Nephron (organoid): ENCODE measurements at regions not wholly inside any gene's neighbourhood (a gene's known extent, or its start where the extent isn't known, plus 50 kb on each side); places are given as distances from the start of the nearest gene placed in this dataset.

Experiments used
- H3K27ac Mint-ChIP-seq, 3 experiments: 2 replicates each; pipeline ENCODE4 v1.8.0; 2020; ENCODE audit warnings: mixed read lengths in 3 of 3, mild to moderate bottlenecking in 2 of 3, moderate library complexity in 1 of 3
- H3K27me3 Mint-ChIP-seq: 2 replicates; pipeline ENCODE4 v1.8.0; 2021; ENCODE audit warnings: low read depth, mild to moderate bottlenecking, moderate library complexity, mixed read lengths
- H3K36me3 Mint-ChIP-seq: 2 replicates; pipeline ENCODE4 v1.8.0; 2020; ENCODE audit warnings: low read depth, mixed read lengths
- H3K4me1 Mint-ChIP-seq: 2 replicates; pipeline ENCODE4 v1.8.0; 2020; ENCODE audit warnings: mixed read lengths
- H3K4me3 Mint-ChIP-seq, 3 experiments: 2 replicates each; pipeline ENCODE4 v1.8.0; 2020; ENCODE audit warnings: mild to moderate bottlenecking in 3 of 3, mixed read lengths in 3 of 3, moderate library complexity in 2 of 3
- H3K9me3 Mint-ChIP-seq: 2 replicates; pipeline ENCODE4 v1.8.0; 2020; ENCODE audit warnings: mixed read lengths
- CTCF ChIP-seq, 3 experiments: fragments of 200-600 bp; sonication (generic); IDR thresholded peaks; one replicate each; pipeline ENCODE4 v1.5.0; 2021; ENCODE audit warnings: antibody characterized with exemption in 3 of 3; ENCODE audit not compliant: unreplicated experiment in 3 of 3

- no peak overlapping the region for H3K27ac Mint-ChIP-seq
- H3K4me3 Mint-ChIP-seq: no peak overlapping the region
- no peaks in the 10 kb centered on the region for H3K4me1 Mint-ChIP-seq
- H3K36me3 Mint-ChIP-seq: no peaks in the 10 kb centered on the region
- peaks cover 5% of the 10 kb centered on the region for H3K9me3 Mint-ChIP-seq
- no peaks in the 10 kb centered on the region for H3K27me3 Mint-ChIP-seq
- no peak for TF ChIP-seq CTCF (IDR thresholded peaks at IDR 0.05; ENCODE audit: unreplicated experiment in 3 of 3)
Measured at GRCh38 chr9:99582814-99583213, 238.9 kb upstream of the NR4A3 start.

- Mint-ChIP-seq H3K4me3 (no peak overlapping the region), H3K9me3 (peaks cover 4% of the 10 kb centered on the region), H3K4me1 (no peaks in the 10 kb centered on the region), H3K36me3 (no peaks in the 10 kb centered on the region), H3K27me3 (no peaks in the 10 kb centered on the region), H3K27ac (no peak overlapping the region)
- TF ChIP-seq CTCF (IDR thresholded peaks at IDR 0.05; ENCODE audit: unreplicated experiment in 3 of 3): no peak
Measured at GRCh38 chr9:99588299-99588698, 233.4 kb upstream of the NR4A3 start.

- no peak for TF ChIP-seq CTCF (IDR thresholded peaks at IDR 0.05; ENCODE audit: unreplicated experiment in 3 of 3)
- H3K9me3 Mint-ChIP-seq: no peaks in the 10 kb centered on the region
- no peaks in the 10 kb centered on the region for H3K4me1 Mint-ChIP-seq
- no peak overlapping the region for H3K27ac Mint-ChIP-seq
- H3K4me3 Mint-ChIP-seq: no peak overlapping the region
- no peaks in the 10 kb centered on the region for H3K27me3 Mint-ChIP-seq
- H3K36me3 Mint-ChIP-seq: no peaks in the 10 kb centered on the region
Measured at GRCh38 chr9:99588747-99589146, 232.9 kb upstream of the NR4A3 start.

- no peak overlapping the region for H3K4me3 Mint-ChIP-seq
- no peaks in the 10 kb centered on the region for H3K36me3 Mint-ChIP-seq
- H3K9me3 Mint-ChIP-seq: no peaks in the 10 kb centered on the region
- no peaks in the 10 kb centered on the region for H3K27me3 Mint-ChIP-seq
- H3K4me1 Mint-ChIP-seq: no peaks in the 10 kb centered on the region
- no peak overlapping the region for H3K27ac Mint-ChIP-seq
- no peak for TF ChIP-seq CTCF (IDR thresholded peaks at IDR 0.05; ENCODE audit: unreplicated experiment in 3 of 3)
Measured at GRCh38 chr9:99590410-99590809, 231.3 kb upstream of the NR4A3 start.

- Mint-ChIP-seq H3K4me1 (no peaks in the 10 kb centered on the region), H3K4me3 (no peak overlapping the region), H3K36me3 (no peaks in the 10 kb centered on the region), H3K27ac (no peak overlapping the region), H3K9me3 (no peaks in the 10 kb centered on the region), H3K27me3 (no peaks in the 10 kb centered on the region)
- no peak for TF ChIP-seq CTCF (IDR thresholded peaks at IDR 0.05; ENCODE audit: unreplicated experiment in 3 of 3)
Measured at GRCh38 chr9:99590840-99591239, 230.8 kb upstream of the NR4A3 start.

GRCh38 chr9:99591770-99592169 is 229.9 kb upstream of the NR4A3 start:
- no peak for TF ChIP-seq CTCF (IDR thresholded peaks at IDR 0.05; ENCODE audit: unreplicated experiment in 3 of 3)
- Mint-ChIP-seq H3K27me3 (no peaks in the 10 kb centered on the region), H3K9me3 (no peaks in the 10 kb centered on the region), H3K4me3 (no peak overlapping the region), H3K27ac (no peak overlapping the region), H3K4me1 (no peaks in the 10 kb centered on the region), H3K36me3 (no peaks in the 10 kb centered on the region)
